ENCODE measurements at regions not wholly inside any gene's neighbourhood (a gene's known extent, or its start where the extent isn't known, plus 50 kb on each side); places are given as distances from the start of the nearest gene placed in this dataset.
"Not testable (repeated sequence)": the region's sequence is repeated elsewhere in the genome, so short reads cannot be mapped to it uniquely, and the experiment has no call there.

GRCh38 chr4:96455045-96455720 lies 615.3 kb downstream of the PDHA2 start:
- no peak for DNase-seq

DNA sequence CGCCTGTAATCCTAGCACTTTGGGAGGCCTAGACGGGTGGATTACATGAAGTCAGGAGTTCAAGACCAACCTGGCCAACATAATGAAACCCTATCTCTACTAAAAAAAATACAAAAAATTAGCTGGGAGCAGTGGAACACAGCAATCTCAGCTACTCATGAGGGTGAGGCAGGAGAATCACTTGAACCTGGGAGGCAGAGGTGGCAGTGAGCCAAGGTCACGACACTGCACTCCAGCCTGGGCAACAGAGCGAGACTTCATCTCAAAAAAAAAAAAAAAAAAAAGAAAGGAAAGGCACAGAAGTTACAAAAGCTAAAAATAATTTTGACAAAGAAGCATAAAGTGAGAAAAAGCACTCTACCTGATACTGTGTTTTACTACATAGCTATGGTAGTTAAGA lies 618.1 kb downstream of the PDHA2 start:
- DNase-seq = not testable (repeated sequence)

DNA sequence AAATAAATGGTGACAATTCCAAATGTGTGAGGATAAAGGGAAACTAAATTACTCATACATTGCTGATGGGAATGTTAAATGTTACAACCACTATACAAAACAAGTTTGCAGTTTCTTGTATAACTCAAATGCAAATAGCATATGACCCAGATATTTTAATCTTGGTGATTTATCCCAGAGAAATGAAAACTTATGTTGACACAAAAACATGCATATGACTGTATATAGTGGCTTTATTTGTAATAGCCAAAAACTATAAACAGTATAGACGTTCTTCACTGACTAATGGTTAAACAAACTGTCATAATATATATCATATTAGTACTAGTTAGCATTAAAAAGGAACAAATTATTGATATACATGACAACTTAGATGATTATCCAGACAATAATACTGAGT lies 619.2 kb downstream of the PDHA2 start:
- no peak for DNase-seq

DNA sequence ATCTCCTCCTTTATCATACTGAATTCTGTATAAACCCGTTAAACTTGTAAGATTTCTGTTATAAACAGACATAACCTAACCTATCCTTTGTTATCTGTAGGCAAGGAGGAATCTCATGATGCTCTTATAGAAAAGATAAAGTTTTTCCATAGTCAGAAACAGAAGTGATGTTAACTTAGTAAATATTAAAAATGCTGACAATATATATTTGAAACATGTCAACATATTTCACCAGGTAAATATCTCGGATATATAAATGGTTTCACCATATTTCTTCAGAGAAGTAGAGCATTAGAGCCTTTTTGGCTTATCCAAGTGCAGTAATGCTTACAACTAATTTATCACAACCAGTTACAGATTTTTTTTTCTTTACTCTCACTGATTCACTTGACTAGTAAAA lies 625.9 kb downstream of the PDHA2 start:
- DNase-seq = no peak

- no peak for DNase-seq
Observed at GRCh38 chr4:96471956-96472867, 632.3 kb downstream of the PDHA2 start.

- DNase-seq = no peak
Observed at GRCh38 chr4:96473246-96473645, 633.4 kb downstream of the PDHA2 start.

DNA sequence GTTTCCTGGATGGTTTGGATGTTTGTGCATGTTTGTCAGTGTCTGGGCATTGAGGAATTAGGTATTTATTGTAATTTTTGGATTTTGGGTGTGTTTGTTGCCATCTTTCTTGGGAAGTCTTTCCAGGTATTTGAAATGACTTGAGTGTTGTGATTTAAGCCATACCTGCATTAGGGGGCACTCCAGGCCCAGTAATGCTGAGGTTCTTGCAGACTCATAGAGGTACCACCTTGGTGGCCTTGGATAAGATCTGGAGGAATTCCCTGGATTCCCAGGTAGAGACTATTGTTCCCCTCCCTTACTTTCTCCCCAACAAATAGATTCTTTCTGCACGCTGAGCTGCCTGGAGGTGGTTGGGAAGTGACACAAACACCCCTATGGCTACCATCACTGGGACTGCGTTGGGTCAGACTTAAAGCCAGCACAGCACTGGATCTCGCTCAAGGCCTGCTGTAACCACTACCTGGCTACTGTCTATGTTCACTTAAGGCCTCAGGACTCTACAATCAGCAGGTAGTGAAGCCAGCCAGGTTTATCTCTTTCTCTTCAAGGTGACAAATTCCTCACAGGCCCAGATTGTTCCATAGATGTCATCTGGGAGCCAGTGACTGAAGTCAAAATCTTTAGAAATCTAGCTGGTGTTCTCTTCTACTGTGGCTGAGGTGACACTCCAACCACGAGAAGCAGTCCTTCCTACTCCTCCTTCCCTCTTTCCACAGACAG lies 643.6 kb downstream of the PDHA2 start:
- DNase-seq = no peak

- DNase-seq = no peak
Observed at GRCh38 chr4:96486563-96486962, 646.7 kb downstream of the PDHA2 start.

- no peak for DNase-seq
Observed at GRCh38 chr4:96497621-96498020, 657.7 kb downstream of the PDHA2 start.

DNA sequence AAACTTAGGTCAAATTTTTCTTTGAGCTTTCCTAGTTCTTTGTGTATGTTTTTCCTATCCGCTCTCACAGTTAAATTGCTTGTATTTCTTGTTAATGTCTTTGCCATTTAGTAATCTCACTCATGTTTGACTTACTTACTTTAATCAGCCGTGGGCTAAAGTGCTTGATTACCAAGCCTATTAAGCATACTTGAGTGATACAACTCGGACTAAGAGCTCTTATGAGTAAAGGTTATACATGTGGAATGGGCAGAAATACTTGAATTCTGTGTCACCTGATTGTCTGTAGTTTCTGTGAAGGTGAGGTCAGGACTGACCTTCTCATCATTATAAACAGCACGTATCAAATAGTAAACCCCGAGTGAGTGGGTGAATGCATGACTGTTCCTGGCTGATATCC lies 664.5 kb downstream of the PDHA2 start:
- no peak for DNase-seq

GRCh38 chr4:96509039-96509741 lies 669.3 kb downstream of the PDHA2 start:
- no peak for DNase-seq

DNA sequence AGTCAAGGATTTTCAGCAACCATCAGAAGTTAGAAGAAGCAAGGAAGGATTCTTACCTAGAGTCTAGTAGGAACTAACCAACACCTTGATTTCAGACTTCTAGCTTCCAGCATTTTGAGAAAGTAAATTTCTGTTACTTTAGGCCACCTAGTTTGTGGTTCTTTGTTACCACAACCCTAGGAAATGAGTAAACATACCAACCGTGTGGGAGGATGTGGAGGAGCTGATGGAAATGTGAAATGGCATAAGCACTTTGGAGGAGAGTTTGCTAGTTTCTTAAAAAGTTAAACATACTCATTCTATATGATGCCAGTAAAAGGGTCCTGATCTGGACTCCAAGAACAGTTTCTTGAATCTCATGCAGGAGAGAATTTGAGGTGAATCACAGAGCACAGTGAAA lies 679.4 kb downstream of the PDHA2 start:
- DNase-seq = no peak

DNA sequence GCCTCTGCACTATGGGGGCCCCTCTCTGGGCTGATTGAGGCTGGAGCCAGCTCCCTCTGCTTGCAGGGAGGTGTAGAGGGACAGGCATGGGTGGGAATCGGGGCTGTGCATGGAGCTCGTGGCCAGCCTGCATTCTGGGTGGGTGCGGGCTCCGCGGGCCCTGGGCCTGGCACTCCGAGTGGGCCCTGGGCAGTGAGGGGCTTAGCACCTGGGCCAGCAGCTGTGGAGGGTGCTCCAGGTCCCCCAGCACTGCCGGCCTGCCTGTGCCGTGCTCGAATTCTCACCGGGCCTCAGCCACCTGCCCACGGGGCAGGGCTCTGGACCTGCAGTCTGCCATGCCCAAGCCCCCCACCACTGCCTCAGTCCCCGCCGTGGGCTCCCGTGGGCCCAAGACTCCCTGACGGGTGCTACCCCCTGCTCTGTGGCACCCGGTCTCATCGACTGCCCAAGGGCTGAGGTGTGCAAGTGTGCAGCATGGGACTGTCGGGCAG lies 681.2 kb downstream of the PDHA2 start:
- no peak for DNase-seq

GRCh38 chr4:96523611-96524010 lies 683.7 kb downstream of the PDHA2 start:
- DNase-seq = no peak

DNA sequence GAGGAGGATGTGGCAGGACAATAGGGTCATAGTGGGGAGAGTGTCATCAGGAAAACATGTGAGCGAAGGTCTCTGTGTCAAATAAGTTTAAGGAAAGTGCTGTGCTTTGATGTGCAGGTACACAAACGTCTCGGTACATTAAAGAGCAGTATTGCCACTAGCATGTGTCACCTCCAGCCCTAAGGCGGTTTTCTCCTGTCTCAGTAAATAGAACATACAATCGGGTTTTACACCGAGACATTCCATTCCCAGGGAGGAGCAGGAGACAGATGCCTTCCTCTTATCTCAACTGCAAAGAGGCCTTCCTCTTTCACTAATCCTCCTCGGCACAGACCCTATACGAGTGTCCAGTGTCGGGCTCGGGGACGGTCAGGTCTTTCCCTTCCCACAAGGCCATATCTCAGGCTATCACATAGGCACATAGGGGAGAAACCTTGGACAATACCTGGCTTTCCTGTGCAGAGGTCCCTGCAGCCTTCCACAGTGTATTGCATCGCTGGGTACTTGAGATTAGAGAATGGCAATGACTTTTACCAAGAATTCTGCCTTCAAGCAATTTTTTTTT lies 684.5 kb downstream of the PDHA2 start:
- DNase-seq = no peak

DNA sequence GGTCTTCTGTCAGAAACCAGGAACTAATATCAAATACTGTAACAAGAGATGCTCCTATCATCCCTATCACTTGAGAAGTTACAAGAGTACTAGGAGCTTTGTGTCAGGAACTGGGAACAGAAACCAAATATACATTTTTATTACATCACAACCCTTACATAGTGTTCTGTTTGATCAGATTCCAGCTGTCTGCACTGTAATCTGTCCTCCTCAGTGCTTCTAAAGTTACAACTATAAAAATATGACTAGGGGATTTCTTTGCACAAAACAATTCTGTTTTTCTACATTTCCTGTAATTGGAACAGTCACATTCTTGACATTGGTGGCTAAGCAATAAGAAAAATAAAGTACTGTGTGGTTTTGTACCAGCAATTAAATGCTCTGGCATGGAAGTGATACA lies 686.0 kb downstream of the PDHA2 start:
- no peak for DNase-seq

- DNase-seq = no peak
Observed at GRCh38 chr4:96526625-96527024, 686.7 kb downstream of the PDHA2 start.

DNA sequence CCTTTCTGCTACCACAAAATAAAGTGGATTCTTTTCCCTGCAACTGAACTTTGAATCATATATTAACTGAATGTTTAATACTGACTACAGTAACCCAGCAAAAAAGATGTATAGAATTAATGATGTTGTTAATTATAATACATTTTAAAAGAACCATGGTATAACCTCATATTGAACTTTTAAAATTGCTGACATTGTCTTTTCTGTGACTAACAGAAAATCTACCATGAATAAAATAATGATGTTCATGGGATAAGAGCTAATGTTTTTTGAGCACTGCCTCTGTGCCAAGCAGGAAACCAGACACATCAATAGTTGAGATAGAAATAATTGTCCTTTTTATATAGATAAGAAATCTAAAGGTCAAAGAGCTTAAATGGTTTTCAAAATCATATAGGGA lies 691.9 kb downstream of the PDHA2 start:
- no peak for DNase-seq

DNA sequence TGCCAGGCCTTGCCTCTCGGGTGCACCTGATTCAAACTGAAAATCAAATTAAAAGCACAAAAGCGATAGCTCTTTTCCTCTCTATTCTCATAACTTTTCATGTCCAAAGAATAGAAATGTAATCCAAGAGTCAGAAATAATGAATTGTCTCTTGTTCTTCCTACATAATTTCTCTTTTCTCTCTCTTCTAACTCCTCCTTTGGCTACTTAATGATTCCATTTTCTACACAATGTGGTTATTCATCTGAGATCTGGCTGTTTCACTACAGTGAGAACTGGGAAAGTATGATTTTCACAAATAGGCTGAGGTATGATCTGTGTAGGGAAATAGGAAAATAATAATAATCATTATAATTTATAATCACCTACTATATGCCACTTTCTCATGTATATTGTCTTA lies 703.5 kb downstream of the PDHA2 start:
- DNase-seq = no peak

GRCh38 chr4:96558466-96558865 lies 718.6 kb downstream of the PDHA2 start:
- no peak for DNase-seq

GRCh38 chr4:96566755-96567154 lies 726.9 kb downstream of the PDHA2 start:
- no peak for DNase-seq

GRCh38 chr4:96585304-96585703 lies 745.4 kb downstream of the PDHA2 start:
- no peak for DNase-seq

GRCh38 chr4:96593422-96593821 lies 753.5 kb downstream of the PDHA2 start:
- DNase-seq = peak; percentile 47
